H9 (cell line): ENCODE measurements at regions not wholly inside any gene's neighbourhood (a gene's known extent, or its start where the extent isn't known, plus 50 kb on each side); places are given as distances from the start of the nearest gene placed in this dataset.

Experiments
- DNase-seq: peaks from one replicate; pipeline ENCODE4 v3.0.0-alpha.2; 2017
- H2AFZ ChIP-seq: one replicate; pipeline ENCODE4 v1.6.1; 2013; ENCODE audit warnings: mild to moderate bottlenecking, low read length, control low read depth, moderate library complexity
- H2AK5ac ChIP-seq: 2 replicates; pipeline ENCODE4 v1.6.1; 2013; ENCODE audit warnings: low read length, control low read depth, mixed read lengths; ENCODE audit not compliant: insufficient read length
- H2BK120ac ChIP-seq: one replicate; pipeline ENCODE4 v1.6.1; 2013; ENCODE audit warnings: low read depth, mild to moderate bottlenecking, low read length, control low read depth, inconsistent platforms; ENCODE audit not compliant: poor library complexity, severe bottlenecking
- H2BK12ac ChIP-seq: 2 replicates; pipeline ENCODE4 v1.6.1; 2013; ENCODE audit warnings: low read length, control low read depth, mixed read lengths, low read depth; ENCODE audit not compliant: insufficient read length
- H2BK15ac ChIP-seq: 2 replicates; pipeline ENCODE4 v1.6.1; 2013; ENCODE audit warnings: low read depth, low read length, control low read depth
- H2BK20ac ChIP-seq: one replicate; pipeline ENCODE4 v1.6.1; 2013; ENCODE audit warnings: low read depth, mild to moderate bottlenecking, low read length, control low read depth, inconsistent platforms; ENCODE audit not compliant: poor library complexity, severe bottlenecking
- H2BK5ac ChIP-seq: 2 replicates; pipeline ENCODE4 v1.6.1; 2013; ENCODE audit warnings: low read length, control low read depth, mixed read lengths; ENCODE audit not compliant: insufficient read length
- H3K14ac ChIP-seq: 2 replicates; pipeline ENCODE4 v1.6.1; 2013; ENCODE audit warnings: low read length, control low read depth; ENCODE audit not compliant: insufficient read depth
- H3K18ac ChIP-seq: 2 replicates; pipeline ENCODE4 v1.6.1; 2013; ENCODE audit warnings: low read depth, mild to moderate bottlenecking, mixed read lengths, low read length, control low read depth; ENCODE audit not compliant: insufficient read length
- H3K23ac ChIP-seq: 2 replicates; pipeline ENCODE4 v1.6.1; 2013; ENCODE audit warnings: low read length, control low read depth, mixed read lengths, low read depth; ENCODE audit not compliant: insufficient read length
- H3K23me2 ChIP-seq: 2 replicates; pipeline ENCODE4 v1.6.1; 2013; ENCODE audit warnings: low read depth, mild to moderate bottlenecking, mixed read lengths, low read length, control low read depth; ENCODE audit not compliant: insufficient read length, poor library complexity, severe bottlenecking
- H3K27ac ChIP-seq: 2 replicates; pipeline ENCODE4 v1.5.1; 2013; ENCODE audit warnings: low read length, control low read depth, mixed read lengths, low read depth; ENCODE audit not compliant: insufficient read length
- H3K27me3 ChIP-seq: 2 replicates; pipeline ENCODE4 v1.6.1; 2013; ENCODE audit warnings: low read length, control low read depth, inconsistent platforms; ENCODE audit not compliant: insufficient read depth
- H3K4ac ChIP-seq: 2 replicates; pipeline ENCODE4 v1.6.1; 2013; ENCODE audit warnings: low read depth, mild to moderate bottlenecking, control low read depth, inconsistent platforms, low read length, moderate library complexity
- H3K4me1 ChIP-seq: 2 replicates; pipeline ENCODE4 v1.6.1; 2013; ENCODE audit warnings: low read length, control low read depth, inconsistent platforms; ENCODE audit not compliant: insufficient read depth
- H3K4me2 ChIP-seq: 2 replicates; pipeline ENCODE4 v1.6.1; 2013; ENCODE audit warnings: low read length, control low read depth, mixed read lengths; ENCODE audit not compliant: insufficient read length, insufficient read depth
- H3K56ac ChIP-seq: 2 replicates; pipeline ENCODE4 v1.6.1; 2013; ENCODE audit warnings: low read depth, mild to moderate bottlenecking, mixed read lengths, low read length, control low read depth; ENCODE audit not compliant: insufficient read length
- H3K79me1 ChIP-seq: 2 replicates; pipeline ENCODE4 v1.6.1; 2013; ENCODE audit warnings: low read depth, mild to moderate bottlenecking, moderate library complexity, low read length, control low read depth, inconsistent platforms; ENCODE audit not compliant: insufficient read depth, poor library complexity, severe bottlenecking
- H3K79me2 ChIP-seq: 2 replicates; pipeline ENCODE4 v1.6.1; 2013; ENCODE audit warnings: low read length, control low read depth, inconsistent platforms; ENCODE audit not compliant: insufficient read depth
- H3K9ac ChIP-seq: 2 replicates; pipeline ENCODE4 v1.6.1; 2013; ENCODE audit warnings: low read length, control low read depth, mixed read lengths; ENCODE audit not compliant: insufficient read length; ENCODE audit errors: extremely low read depth
- H3K9me3 ChIP-seq: one replicate; pipeline ENCODE4 v1.6.1; 2013; ENCODE audit warnings: low read depth, low read length, inconsistent platforms; ENCODE audit not compliant: control insufficient read depth
- H3T11ph ChIP-seq: one replicate; pipeline ENCODE4 v1.6.1; 2013; ENCODE audit warnings: mild to moderate bottlenecking, low read length, control low read depth, inconsistent platforms
- H4K20me1 ChIP-seq: one replicate; pipeline ENCODE4 v1.6.1; 2013; ENCODE audit not compliant: control insufficient read depth, insufficient read length, insufficient read depth
- H4K5ac ChIP-seq: 2 replicates; pipeline ENCODE4 v1.6.1; 2013; ENCODE audit warnings: low read depth, mild to moderate bottlenecking, mixed read lengths, low read length, control low read depth; ENCODE audit not compliant: insufficient read length
- H4K8ac ChIP-seq: replicated peaks from 2 replicates; pipeline ENCODE4 v1.6.1; 2013; ENCODE audit warnings: low read length, control low read depth, mixed read lengths, low read depth; ENCODE audit not compliant: insufficient read length
- H4K91ac ChIP-seq: 2 replicates; pipeline ENCODE4 v1.6.1; 2013; ENCODE audit warnings: low read depth, mild to moderate bottlenecking, moderate library complexity, mixed read lengths, low read length, control low read depth; ENCODE audit not compliant: insufficient read length
- H3K27ac Mint-ChIP-seq, 3 experiments: 2 replicates in 2 of 3; 3 replicates in 1 of 3; pipeline ENCODE4 v1.8.0; 2020 to 2021; ENCODE audit warnings: mixed read lengths in 3 of 3, mild to moderate bottlenecking in 1 of 3, moderate library complexity in 1 of 3
- H3K27me3 Mint-ChIP-seq: 2 replicates; pipeline ENCODE4 v1.8.0; 2021; ENCODE audit warnings: low read depth, mild to moderate bottlenecking, moderate library complexity, mixed read lengths
- H3K36me3 Mint-ChIP-seq, 3 experiments: 2 replicates in 2 of 3; 3 replicates in 1 of 3; pipeline ENCODE4 v1.8.0; 2020 to 2021; ENCODE audit warnings: low read depth in 3 of 3, mixed read lengths in 3 of 3; ENCODE audit not compliant: insufficient read depth in 1 of 3
- H3K4me1 Mint-ChIP-seq, 2 experiments: 2 replicates each; pipeline ENCODE4 v1.8.0; 2020; ENCODE audit warnings: mixed read lengths in 2 of 2
- H3K4me3 Mint-ChIP-seq, 2 experiments: 2 replicates in 1 of 2; 3 replicates in 1 of 2; pipeline ENCODE4 v1.8.0; 2020 to 2021; ENCODE audit warnings: mild to moderate bottlenecking in 2 of 2, mixed read lengths in 2 of 2, moderate library complexity in 1 of 2
- H3K9me3 Mint-ChIP-seq, 2 experiments: 2 replicates in 1 of 2; 3 replicates in 1 of 2; pipeline ENCODE4 v1.8.0; 2020; ENCODE audit warnings: mild to moderate bottlenecking in 2 of 2, mixed read lengths in 2 of 2, moderate library complexity in 1 of 2
- TF ChIP-seq, protein P1 (sequence below): fragments of 200-600 bp; sonication (generic); conservative IDR thresholded peaks from 3 replicates; pipeline ENCODE4 v1.8.0; 2021; ENCODE audit warnings: antibody characterized with exemption, mild to moderate bottlenecking

DNA sequence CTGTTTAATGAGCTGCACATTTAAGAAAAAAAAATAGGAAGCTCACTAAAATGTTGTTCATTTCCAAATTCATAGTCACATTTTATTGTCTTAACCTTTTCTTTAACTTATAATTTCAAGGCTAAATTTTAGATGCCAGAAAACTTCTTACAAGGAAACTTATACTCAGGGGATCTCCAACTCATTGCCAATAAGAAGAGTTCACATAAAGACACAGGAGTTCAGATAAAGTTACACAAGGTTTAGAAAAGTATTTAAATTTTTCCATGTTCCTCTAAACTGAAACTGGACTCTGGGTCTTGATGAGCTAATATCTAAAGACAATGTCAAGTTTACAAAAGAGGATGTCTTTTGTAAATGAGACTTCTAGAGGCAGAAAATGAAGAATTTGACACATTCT is 190.7 kb upstream of the KCNJ16 start:
- no peaks in the 10 kb centered on the region for H3K23me2 ChIP-seq
- no peak overlapping the region for H2BK5ac ChIP-seq
- no peak overlapping the region for H3K4me2 ChIP-seq
- no peak overlapping the region for H3K18ac ChIP-seq
- no peak overlapping the region for H4K5ac ChIP-seq
- DNase-seq = no peak
- H2BK12ac ChIP-seq = no peak overlapping the region
- no peak overlapping the region for H3K23ac ChIP-seq
- no peak overlapping the region for H3K56ac ChIP-seq
- no peaks in the 10 kb centered on the region for H4K20me1 ChIP-seq
- no peak overlapping the region for H3K14ac ChIP-seq
- Mint-ChIP-seq H3K27ac (no peak overlapping the region), H3K27me3 (no peaks in the 10 kb centered on the region), H3K36me3 (no peaks in the 10 kb centered on the region), H3K9me3 (no peaks in the 10 kb centered on the region), H3K4me1 (no peaks in the 10 kb centered on the region), H3K4me3 (no peak overlapping the region)
- H2BK20ac ChIP-seq = no peak overlapping the region
- H3K4ac ChIP-seq = no peak overlapping the region
- H3K9ac ChIP-seq = no peak overlapping the region
- H3K27ac ChIP-seq = no peak overlapping the region
- H4K91ac ChIP-seq = no peak overlapping the region
- no peaks in the 10 kb centered on the region for H3K79me1 ChIP-seq
- H2AFZ ChIP-seq = no peak overlapping the region
- H3T11ph ChIP-seq = no peak overlapping the region
- TF ChIP-seq, protein P1, sequence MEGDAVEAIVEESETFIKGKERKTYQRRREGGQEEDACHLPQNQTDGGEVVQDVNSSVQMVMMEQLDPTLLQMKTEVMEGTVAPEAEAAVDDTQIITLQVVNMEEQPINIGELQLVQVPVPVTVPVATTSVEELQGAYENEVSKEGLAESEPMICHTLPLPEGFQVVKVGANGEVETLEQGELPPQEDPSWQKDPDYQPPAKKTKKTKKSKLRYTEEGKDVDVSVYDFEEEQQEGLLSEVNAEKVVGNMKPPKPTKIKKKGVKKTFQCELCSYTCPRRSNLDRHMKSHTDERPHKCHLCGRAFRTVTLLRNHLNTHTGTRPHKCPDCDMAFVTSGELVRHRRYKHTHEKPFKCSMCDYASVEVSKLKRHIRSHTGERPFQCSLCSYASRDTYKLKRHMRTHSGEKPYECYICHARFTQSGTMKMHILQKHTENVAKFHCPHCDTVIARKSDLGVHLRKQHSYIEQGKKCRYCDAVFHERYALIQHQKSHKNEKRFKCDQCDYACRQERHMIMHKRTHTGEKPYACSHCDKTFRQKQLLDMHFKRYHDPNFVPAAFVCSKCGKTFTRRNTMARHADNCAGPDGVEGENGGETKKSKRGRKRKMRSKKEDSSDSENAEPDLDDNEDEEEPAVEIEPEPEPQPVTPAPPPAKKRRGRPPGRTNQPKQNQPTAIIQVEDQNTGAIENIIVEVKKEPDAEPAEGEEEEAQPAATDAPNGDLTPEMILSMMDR = no peak
- H3K9me3 ChIP-seq = no peaks in the 10 kb centered on the region
- H2BK15ac ChIP-seq = no peak overlapping the region
- no peak overlapping the region for H4K8ac ChIP-seq
- H3K4me1 ChIP-seq = no peaks in the 10 kb centered on the region
- H3K27me3 ChIP-seq = no peaks in the 10 kb centered on the region
- H3K79me2 ChIP-seq = no peaks in the 10 kb centered on the region
- no peak overlapping the region for H2BK120ac ChIP-seq
- no peak overlapping the region for H2AK5ac ChIP-seq
